Retina (tissue), 1 donor: ENCODE measurements at regions not wholly inside any gene's neighbourhood (a gene's known extent, or its start where the extent isn't known, plus 50 kb on each side); places are given as distances from the start of the nearest gene placed in this dataset.
"Not testable (repeated sequence)": the region's sequence is repeated elsewhere in the genome, so short reads cannot be mapped to it uniquely, and the experiment has no call there.

Source experiments
- DNase-seq: peaks from one replicate; pipeline ENCODE4 v3.0.0-alpha.2; 2016

- DNase-seq: not testable (repeated sequence)
Observed at GRCh38 chr10:62500116-62500515, 125.9 kb downstream of the ZNF365 start.

GRCh38 chr10:62501547-62501946 lies 127.4 kb downstream of the ZNF365 start:
- no peak for DNase-seq

DNA sequence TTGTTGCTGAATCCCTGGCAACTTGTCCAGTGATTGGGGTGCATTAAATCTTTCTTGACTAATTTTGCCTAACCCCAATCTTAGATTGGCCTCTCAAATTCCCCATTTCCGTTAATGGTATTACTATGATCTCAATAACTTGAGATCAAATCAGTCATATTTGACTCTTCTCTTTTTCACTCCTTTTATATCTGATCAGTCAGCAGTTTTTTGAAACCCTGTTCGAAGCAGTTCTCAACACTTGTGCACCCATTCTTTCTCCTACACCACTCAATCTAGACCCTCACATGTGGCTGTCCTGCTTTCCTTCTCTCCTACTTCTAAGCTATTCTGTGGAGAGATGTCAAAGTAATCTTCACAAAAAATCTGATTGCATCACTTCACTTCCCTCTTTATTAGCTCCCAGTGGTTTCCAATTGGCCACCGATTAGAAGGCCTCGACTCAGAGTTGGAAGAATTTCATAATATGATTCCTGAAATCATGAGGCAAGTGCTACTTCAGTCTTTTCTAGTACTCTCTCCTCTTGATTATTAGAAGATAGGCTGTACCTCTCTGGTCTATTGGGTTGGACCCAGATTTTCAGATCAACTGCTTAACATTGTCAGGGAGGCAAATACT lies 128.9 kb downstream of the ZNF365 start:
- no peak for DNase-seq

DNA sequence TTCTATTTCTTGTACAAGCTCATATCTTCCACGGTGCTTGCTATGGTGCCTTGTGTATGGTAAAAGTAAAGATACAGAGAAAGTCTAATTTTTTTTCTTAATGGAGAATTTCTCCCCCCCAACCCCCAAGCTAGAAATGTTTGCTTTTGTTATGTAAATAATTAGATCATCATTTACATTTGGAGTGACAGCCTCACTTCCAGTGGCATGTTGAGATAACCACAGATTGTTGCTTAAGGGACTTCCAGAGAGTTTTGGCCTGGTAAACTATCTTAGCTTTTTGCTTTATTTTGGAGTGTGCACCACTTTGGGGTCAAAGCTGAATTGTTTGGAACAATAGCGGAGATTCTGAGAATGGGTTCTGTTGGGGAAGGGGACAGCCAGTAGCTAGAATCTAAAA lies 129.7 kb downstream of the ZNF365 start:
- DNase-seq: no peak

DNA sequence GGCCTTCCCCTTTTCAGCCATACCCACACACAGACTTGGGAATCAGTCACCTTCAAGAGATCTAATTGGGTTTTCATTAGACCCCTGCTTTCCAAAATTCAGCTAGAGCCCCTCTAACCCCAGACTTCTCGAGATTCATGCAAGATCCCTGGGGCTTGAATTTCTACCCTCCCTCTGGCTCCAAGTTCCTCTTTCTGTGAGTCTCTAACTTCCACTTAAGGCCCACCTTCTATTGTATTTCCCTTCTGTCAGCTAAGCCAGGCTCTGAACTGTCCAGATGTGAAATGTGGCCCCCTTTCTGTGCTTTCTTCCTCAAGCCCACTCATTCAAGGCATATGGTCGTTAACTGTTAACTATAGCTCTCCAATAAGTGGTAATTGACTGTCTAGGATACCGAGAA lies 132.2 kb downstream of the ZNF365 start:
- DNase-seq: peak; percentile 2

GRCh38 chr10:62511238-62511637 lies 137.1 kb downstream of the ZNF365 start:
- no peak for DNase-seq

DNA sequence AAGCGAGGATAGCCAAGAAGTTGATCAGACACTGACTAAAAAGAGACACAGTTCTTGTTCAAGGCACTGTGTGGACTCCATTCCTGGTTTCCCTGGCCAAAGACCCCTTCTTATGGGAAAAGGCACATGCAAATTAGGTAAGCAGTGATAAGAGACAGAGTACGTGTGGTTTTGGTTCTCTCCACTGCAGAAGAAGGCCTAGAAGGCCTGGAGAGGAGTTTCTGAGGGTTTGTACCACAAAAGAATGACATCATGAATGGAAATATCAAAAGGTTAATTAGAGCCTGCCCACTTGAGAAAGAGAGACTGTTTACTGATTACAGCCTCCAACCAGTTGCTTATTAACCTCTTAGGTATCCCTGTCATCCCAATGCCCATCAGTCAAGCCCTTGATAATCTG lies 137.5 kb downstream of the ZNF365 start:
- no peak for DNase-seq

DNA sequence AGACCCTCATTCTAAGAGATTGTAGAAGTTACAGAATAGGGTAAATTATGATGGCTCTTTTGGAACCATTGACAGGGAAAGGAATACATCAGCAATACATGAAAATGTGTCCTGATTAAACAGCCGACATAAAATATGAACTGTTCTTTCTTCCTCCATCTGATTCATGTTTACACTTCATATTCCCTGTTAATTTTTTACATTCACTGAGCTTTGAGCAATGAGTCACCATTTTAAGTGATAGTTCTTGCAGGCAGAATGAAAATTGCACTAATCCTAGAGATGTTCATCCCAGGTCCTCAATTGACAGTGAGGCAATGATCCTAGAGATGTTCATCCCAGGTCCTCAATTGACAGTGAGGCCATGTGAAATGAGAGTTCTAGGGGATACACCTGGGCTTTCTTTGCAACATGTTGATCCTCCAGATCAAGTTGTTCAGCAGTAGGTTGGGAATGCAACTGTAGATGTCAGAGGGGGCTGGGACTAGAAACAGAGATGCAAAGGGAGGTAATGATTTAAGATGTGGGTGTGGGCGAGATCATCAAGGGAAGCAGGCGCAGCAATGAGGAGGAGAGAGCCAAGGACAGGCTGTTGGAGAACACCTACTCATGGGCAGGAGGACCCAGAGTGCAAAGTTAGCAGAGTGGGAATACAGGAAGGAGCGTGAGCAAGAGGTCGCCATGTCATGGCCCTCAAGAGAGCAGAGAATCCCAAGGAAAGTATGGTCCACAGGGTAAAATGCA lies 138.7 kb downstream of the ZNF365 start:
- DNase-seq: no peak

DNA sequence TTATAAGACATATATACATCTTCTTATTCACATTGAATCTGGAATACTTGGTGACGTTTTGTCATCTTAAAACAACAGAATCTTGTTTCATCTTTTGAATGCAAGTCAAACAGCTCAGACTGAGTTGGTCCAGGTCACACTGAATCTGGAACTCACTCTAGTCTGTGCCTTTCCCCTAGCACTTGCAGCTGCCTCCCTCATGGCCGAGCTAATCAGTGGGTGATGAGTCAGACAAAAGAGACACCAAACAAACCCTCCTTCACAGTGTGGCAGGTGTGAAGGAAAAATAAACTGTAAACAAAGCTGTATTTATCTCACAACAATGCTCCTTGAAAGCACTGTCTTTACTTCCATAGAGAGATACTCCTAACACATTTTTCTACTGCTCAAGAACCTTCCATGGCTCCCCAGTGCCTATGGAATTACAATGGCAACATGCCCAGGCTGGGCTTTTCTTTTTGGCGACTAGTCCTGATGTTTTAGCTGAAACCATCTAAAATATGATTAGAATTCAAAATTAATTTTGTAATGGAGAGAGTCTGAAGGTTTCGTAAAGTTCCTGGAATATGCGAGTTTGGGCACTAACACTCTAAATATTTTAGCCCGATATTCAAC lies 140.0 kb downstream of the ZNF365 start:
- DNase-seq: no peak

GRCh38 chr10:62517252-62517651 lies 143.1 kb downstream of the ZNF365 start:
- DNase-seq: no peak

- DNase-seq: no peak
Observed at GRCh38 chr10:62527019-62527827, 153.1 kb downstream of the ZNF365 start.

GRCh38 chr10:62528441-62528840 lies 154.3 kb downstream of the ZNF365 start:
- DNase-seq: no peak

DNA sequence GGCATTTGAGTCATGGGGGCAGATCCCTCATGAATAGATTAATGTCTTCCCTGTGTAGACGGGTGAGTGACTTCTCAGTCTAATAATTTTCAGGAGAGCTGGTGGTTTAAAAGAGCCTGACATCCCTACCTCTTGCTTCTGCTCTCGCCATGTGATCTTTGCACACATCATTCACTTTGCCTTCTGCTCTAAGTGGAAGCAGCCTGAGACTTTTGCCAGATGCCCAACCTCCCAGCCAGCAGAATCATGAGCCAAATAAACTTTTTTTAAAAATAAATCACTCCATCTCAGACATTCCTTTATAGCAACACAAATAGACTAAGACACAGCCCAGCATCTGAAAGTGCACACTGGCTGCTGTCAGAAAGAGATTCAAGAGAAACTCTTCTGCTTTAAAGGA lies 155.2 kb downstream of the ZNF365 start:
- DNase-seq: no peak

GRCh38 chr10:62534031-62534430 lies 159.9 kb downstream of the ZNF365 start:
- no peak for DNase-seq

DNA sequence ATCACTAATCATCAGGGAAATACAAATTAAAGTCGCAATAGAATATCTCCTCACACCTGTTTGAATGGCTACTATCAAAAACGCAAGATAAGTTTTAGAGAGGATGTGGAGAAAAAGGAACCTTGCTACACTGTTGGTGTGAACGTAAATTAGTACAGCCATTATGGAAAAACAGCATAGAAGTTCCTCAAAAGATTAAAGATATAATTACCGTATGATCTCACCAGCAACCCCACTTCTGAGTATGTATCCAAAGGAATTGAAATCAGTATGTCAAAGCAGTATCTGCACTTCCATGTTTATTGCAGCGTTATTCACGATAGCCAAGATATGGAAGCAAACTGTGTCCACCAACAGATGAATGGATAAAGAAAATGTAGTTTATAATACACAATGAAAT lies 164.4 kb downstream of the ZNF365 start:
- DNase-seq: no peak

- no peak for DNase-seq
Observed at GRCh38 chr10:62540389-62540788, 166.2 kb downstream of the ZNF365 start.

GRCh38 chr10:62541811-62542210 lies 167.6 kb downstream of the ZNF365 start:
- no peak for DNase-seq

GRCh38 chr10:62543571-62544355 lies 169.6 kb downstream of the ZNF365 start:
- DNase-seq: no peak

DNA sequence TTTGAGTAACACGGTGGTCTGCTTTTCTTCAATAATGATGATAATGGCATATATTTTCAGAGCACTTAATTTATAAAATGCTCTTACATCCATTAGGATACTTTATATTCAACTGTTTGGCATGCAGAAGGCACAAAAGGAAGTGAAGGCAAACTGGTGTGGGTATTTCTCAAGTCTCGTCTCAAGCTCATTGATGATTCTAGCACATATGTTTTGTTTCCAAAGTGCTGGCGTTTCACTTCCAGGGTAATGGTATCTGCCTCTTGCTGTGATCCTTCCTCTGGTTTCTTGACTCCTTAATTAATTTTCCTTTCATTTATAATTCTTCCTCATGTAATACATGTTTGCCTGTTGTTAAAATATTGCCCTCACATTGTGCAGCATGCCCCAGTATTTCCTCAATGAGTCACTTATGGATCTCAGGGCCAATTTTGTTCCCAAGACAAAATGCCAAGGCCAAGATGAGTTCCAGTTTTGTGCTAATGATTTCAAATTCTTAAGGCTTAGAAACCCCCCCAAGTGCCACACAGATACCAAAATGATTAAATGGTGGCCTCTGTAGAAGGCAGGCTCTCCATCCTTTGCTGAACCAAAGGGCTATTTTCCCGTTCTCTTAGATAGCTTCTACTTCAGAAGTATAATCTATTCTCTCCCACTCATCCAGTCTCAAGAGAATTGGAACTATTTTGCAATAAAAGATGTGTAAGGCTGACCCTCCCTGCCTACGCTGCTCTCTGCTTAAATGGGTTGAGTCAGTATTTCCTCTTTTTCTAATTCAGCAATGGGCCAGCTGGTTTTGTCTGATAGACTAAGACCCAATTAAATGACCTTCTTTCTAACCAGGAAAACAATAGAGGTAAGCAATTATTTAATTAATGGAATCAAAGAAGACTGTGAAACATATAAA lies 171.2 kb downstream of the ZNF365 start:
- no peak for DNase-seq

GRCh38 chr10:62548686-62549085 lies 174.5 kb downstream of the ZNF365 start:
- DNase-seq: no peak

DNA sequence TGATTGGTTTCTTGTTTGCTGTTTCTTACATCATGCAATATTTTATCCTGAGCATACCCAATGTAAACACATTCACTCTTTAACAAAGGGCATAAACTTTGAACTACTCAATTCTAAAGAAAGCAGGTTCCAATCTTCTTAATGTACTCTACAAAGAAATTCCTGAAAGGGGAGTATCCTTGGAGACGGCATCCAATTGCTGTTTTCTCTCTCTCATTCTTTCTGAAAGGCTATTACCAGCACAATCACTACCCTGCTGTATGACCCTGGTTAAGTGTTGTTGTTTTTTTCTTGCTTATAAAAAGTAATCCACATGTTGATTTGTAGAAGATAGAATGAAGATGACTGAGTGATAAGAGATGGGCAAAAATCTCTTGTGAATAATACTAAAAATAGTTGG lies 176.0 kb downstream of the ZNF365 start:
- no peak for DNase-seq
